ENCODE measurements at regions not wholly inside any gene's neighbourhood (a gene's known extent, or its start where the extent isn't known, plus 50 kb on each side); places are given as distances from the start of the nearest gene placed in this dataset.

DNA sequence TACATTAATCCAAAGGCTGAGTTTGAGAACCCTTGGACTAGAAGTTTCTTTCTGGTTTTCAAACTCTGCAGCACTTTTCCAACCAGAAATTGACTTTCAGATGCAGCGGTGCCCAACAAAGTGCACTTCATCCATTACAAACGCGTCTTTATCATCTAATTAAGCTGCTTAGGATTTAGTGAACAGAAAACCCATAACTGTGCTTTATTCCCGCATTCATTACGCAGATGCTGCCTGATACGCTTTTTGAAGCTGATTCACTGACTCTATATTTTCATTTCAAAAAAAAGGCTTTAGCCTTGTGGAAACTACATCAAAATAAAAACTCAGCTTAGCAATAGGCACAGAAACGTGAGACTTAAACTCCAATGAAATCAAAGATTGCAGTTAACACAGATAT lies 69.8 kb upstream of the CTXND1 start:
- Histone ChIP-seq H3K27ac (no peak overlapping the region), H3K9me3 (no peaks in the 10 kb centered on the region), H3K4me3 (no peak overlapping the region), H3K27me3 (peaks cover 0 to 14% (median 0%) of the 10 kb centered on the region in 4 donors), H3K4me1 (no peaks in the 10 kb centered on the region), H3K36me3 (no peaks in the 10 kb centered on the region)
- no peak for DNase-seq
- no peak for TF ChIP-seq POLR2A (IDR thresholded peaks at IDR 0.05)
- TF ChIP-seq, protein P1, sequence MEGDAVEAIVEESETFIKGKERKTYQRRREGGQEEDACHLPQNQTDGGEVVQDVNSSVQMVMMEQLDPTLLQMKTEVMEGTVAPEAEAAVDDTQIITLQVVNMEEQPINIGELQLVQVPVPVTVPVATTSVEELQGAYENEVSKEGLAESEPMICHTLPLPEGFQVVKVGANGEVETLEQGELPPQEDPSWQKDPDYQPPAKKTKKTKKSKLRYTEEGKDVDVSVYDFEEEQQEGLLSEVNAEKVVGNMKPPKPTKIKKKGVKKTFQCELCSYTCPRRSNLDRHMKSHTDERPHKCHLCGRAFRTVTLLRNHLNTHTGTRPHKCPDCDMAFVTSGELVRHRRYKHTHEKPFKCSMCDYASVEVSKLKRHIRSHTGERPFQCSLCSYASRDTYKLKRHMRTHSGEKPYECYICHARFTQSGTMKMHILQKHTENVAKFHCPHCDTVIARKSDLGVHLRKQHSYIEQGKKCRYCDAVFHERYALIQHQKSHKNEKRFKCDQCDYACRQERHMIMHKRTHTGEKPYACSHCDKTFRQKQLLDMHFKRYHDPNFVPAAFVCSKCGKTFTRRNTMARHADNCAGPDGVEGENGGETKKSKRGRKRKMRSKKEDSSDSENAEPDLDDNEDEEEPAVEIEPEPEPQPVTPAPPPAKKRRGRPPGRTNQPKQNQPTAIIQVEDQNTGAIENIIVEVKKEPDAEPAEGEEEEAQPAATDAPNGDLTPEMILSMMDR (IDR thresholded peaks at IDR 0.05), result no peak
- WGBS, 2 donors, result 84 to 90% methylated on average over 7 of the region's 7 CpGs
- intact Hi-C loops (cut with DNase I), result no loop called here

DNA sequence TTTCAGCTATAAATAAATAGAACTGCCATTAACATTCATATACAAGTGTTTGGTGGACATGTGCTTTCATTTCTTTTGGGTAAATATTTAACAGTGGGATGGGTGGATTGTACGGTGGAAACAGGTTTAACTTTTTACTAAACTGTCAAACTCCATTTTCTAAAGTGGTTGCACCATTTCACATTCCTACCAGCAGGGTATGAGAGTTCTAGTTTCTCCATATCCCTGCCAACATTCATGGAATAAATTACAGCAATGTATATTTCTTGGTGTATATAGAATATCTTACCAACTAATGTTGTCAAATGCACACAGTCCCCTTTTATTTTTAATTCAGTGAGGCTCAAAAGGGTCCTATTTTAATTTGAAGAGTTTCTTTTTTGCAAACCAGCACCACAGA lies 71.3 kb upstream of the CTXND1 start:
- Histone ChIP-seq H3K27ac (no peak overlapping the region), H3K4me3 (no peak overlapping the region), H3K27me3 (peaks cover 0 to 14% (median 0%) of the 10 kb centered on the region in 4 donors), H3K36me3 (no peaks in the 10 kb centered on the region), H3K9me3 (no peaks in the 10 kb centered on the region), H3K4me1 (no peaks in the 10 kb centered on the region)
- DNase-seq, result no peak
- intact Hi-C loops (cut with DNase I), result no loop called here
- 46 to 63% methylated on average over 1 of the region's 1 CpG for WGBS, 2 donors
- TF ChIP-seq, protein P1 (IDR thresholded peaks at IDR 0.05), result peak in 2 of 6 experiments; percentile 5 to 32
- TF ChIP-seq POLR2A (IDR thresholded peaks at IDR 0.05), result no peak

DNA sequence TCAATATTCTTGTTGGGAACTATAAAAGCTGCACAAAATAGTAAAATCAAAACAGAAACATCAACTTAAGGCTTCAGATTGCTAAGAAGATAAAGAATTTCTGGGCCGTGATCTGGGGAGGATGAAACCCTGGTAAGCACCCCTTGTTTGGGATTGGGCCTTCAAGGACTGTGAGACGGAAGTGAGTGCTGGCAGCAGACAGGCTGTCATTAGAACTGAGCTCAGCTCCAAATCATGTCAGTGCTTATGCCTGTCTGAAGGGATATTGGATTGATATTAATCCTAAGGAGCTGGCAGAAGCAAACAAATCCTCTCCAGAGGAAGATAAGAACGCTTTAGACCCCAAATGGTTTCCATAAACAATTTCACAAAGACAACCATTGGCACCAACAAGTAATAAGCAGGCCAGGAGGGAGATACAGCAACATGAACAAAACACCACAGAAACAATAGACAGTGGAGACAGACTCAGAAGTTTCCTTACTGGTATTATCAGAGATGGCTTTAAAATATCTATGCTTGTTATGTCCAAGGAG lies 72.6 kb upstream of the CTXND1 start:
- TF ChIP-seq, protein P1 (IDR thresholded peaks at IDR 0.05), result no peak
- TF ChIP-seq POLR2A (IDR thresholded peaks at IDR 0.05), result no peak
- no peak overlapping the region for H3K27ac ChIP-seq
- intact Hi-C loops (cut with DNase I), result no loop called here
- DNase-seq, result no peak
- 44 to 55% methylated on average over 3 of the region's 3 CpGs for WGBS, 2 donors
- no peaks in the 10 kb centered on the region for H3K4me1 ChIP-seq
- H3K9me3 ChIP-seq, result no peaks in the 10 kb centered on the region
- H3K27me3 ChIP-seq, result peaks cover 0 to 24% (median 0%) of the 10 kb centered on the region in 4 donors
- H3K4me3 ChIP-seq, result no peak overlapping the region
- no peaks in the 10 kb centered on the region for H3K36me3 ChIP-seq

DNA sequence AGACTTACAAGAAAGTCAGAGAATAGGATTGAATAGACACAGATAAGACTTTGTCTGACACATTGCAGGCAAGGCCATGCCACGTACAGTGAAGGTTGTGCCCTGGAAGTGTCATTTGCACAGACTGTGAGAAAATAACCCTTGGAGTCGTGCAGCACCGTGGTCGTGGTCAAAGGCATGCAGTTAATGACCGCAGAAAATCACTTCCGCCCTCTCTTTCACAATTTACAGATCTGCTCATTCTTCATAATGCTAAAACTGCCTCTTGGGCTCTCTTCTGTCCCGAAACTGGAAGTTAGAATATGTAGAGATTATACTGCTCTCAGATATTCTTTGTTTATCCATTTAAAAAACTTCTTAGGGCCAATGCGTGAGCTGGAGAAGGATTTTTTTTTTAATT lies 73.2 kb upstream of the CTXND1 start:
- H3K4me1 ChIP-seq, result no peaks in the 10 kb centered on the region
- 46 to 64% methylated on average over 8 of the region's 8 CpGs for WGBS, 2 donors
- H3K27ac ChIP-seq, result no peak overlapping the region
- intact Hi-C loops (cut with DNase I), result no loop called here
- DNase-seq, result no peak
- H3K36me3 ChIP-seq, result no peaks in the 10 kb centered on the region
- TF ChIP-seq POLR2A (IDR thresholded peaks at IDR 0.05), result no peak
- TF ChIP-seq, protein P1 (IDR thresholded peaks at IDR 0.05), result no peak
- H3K27me3 ChIP-seq, result peaks cover 0 to 24% (median 0%) of the 10 kb centered on the region in 4 donors
- no peak overlapping the region for H3K4me3 ChIP-seq
- H3K9me3 ChIP-seq, result no peaks in the 10 kb centered on the region

DNA sequence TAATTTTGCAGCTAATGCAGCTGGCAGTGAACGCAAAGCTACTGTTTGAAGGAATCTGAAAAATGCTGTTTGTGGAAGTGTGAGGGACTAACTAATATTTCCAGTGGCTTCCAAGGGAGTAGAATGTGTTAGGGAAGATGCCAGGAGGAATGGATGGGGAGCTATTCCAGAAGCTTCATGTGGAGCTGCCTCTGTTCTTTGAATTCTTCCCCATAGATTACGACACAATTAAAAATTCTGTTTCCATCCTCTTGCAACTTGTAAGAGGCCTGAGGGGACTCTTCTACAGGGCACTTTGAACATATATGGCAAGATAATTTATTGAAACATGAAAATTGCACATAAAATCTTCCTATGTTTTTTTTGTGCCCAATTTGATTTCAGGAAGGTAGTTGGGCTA lies 74.3 kb upstream of the CTXND1 start:
- TF ChIP-seq POLR2A (IDR thresholded peaks at IDR 0.05), result no peak
- TF ChIP-seq, protein P1 (IDR thresholded peaks at IDR 0.05), result no peak
- WGBS, 2 donors, result 89 to 95% methylated on average over 2 of the region's 2 CpGs
- intact Hi-C loops (cut with DNase I), result no loop called here
- no peak for DNase-seq
- Histone ChIP-seq H3K27ac (no peak overlapping the region), H3K27me3 (peaks cover 0 to 19% (median 0%) of the 10 kb centered on the region in 4 donors), H3K36me3 (no peaks in the 10 kb centered on the region), H3K4me1 (no peaks in the 10 kb centered on the region), H3K9me3 (no peaks in the 10 kb centered on the region), H3K4me3 (no peak overlapping the region)

Measured in esophagus squamous epithelium (tissue), 5 donors.